ENCODE measurements at regions not wholly inside any gene's neighbourhood (a gene's known extent, or its start where the extent isn't known, plus 50 kb on each side); places are given as distances from the start of the nearest gene placed in this dataset.
A peak's percentile ranks its signal among the peaks of the same experiment; 100 is the strongest.

DNA sequence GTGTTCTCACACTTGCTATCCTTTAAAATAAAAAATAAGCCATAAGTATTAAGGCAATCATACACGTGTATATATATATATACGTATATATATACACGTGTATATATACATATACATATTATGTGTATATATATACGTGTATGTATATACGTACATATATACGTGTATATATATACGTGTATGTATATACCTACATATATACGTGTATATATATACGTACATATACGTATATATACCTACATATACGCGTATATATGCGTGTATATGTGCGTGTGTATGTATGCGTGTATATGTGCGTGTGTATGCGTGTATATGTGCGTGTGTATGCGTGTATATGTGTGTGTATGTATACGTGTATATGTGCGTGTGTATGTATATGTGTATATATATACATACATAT, 477.3 kb upstream of the ARRDC4 start (continued):
- TF ChIP-seq, protein P1, sequence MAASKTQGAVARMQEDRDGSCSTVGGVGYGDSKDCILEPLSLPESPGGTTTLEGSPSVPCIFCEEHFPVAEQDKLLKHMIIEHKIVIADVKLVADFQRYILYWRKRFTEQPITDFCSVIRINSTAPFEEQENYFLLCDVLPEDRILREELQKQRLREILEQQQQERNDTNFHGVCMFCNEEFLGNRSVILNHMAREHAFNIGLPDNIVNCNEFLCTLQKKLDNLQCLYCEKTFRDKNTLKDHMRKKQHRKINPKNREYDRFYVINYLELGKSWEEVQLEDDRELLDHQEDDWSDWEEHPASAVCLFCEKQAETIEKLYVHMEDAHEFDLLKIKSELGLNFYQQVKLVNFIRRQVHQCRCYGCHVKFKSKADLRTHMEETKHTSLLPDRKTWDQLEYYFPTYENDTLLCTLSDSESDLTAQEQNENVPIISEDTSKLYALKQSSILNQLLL (CRISPR knock-in tag; IDR thresholded peaks at IDR 0.05; ENCODE audit: borderline replicate concordance) = peak; percentile 85
- TF ChIP-seq FOXM1 (IDR thresholded peaks at IDR 0.05; ENCODE audit: low read depth) (no peak), FOXM1 (CRISPR knock-in tag; IDR thresholded peaks at IDR 0.05; ENCODE audit: low read depth) (no peak)

DNA sequence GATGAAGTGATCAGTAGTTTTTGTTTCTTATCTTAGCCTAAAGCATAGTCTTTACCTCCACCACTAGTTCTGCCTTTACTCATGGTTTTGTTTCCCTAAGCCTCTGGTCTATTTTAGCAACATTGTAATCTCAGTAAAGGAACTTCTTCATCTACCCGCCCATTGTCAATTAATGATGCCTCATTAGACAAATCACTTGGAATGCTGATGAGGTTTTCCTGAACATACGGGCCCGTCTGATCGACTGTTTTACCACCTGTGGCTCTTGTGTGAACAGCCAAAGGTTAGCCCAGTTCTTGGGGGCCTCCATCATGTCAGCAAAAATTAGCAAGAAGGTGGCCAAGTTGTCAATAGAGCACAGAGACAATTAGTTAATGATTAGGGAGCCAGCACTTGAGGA, 470.1 kb upstream of the ARRDC4 start:
- POLR2A ChIA-PET = no interaction called here
- Histone ChIP-seq H3K4me1 (replicated peaks in 1 of 2; ENCODE audit: control insufficient read depth in 2 of 2, insufficient read depth in 2 of 2, low read length in 2 of 2) (no peaks in the 10 kb centered on the region), H3K79me2 (ENCODE audit: control insufficient read depth, insufficient read depth, low read length) (no peaks in the 10 kb centered on the region), H3K36me3 (ENCODE audit: control insufficient read depth, insufficient read depth, low read length) (no peaks in the 10 kb centered on the region), H3K27me3 (ENCODE audit: control insufficient read depth in 2 of 2, insufficient read depth in 2 of 2, low read length in 2 of 2) (no peaks in the 10 kb centered on the region), H3K27ac (ENCODE audit: extremely low read depth, low read depth, low read length) (no peak overlapping the region), H3K4me3 (no peak overlapping the region), H3K4me2 (ENCODE audit: insufficient read depth, low read length) (no peak overlapping the region), H3K9me1 (ENCODE audit: control insufficient read depth, insufficient read depth, low read length) (no peaks in the 10 kb centered on the region), H4K20me1 (replicated peaks; ENCODE audit: control insufficient read depth, insufficient read depth, low read length) (no peaks in the 10 kb centered on the region), H2AFZ (ENCODE audit: low read depth, low read length) (no peak overlapping the region), H3K9ac (ENCODE audit: insufficient read depth in 1 of 2, low read depth in 2 of 2, low read length in 2 of 2) (no peak overlapping the region), H3K9me3 (replicated peaks; ENCODE audit: control insufficient read depth, insufficient read depth, low read depth, low read length) (no peaks in the 10 kb centered on the region; the same call in 1 of the 2 replicates)
- no peak for FAIRE-seq
- in situ Hi-C loops (cut with MboI) = no loop called here
- 2% methylated on average over 4 of the region's 4 CpGs for WGBS (ENCODE audit: insufficient coverage, low coverage, missing lambda C conversion rate)
- no peak for DNase-seq (ENCODE audit: extremely low read depth in 1 of 4, low spot score in 3 of 4)
- CTCF ChIA-PET (ENCODE audit: low intra/inter-chr PET ratio) = no interaction called here
- ATAC-seq = no peak
- intact Hi-C loops (cut with micrococcal nuclease) = no loop called here
- no TSS peak for BruUV-seq (replicated peaks)
- TF ChIP-seq, protein P2, sequence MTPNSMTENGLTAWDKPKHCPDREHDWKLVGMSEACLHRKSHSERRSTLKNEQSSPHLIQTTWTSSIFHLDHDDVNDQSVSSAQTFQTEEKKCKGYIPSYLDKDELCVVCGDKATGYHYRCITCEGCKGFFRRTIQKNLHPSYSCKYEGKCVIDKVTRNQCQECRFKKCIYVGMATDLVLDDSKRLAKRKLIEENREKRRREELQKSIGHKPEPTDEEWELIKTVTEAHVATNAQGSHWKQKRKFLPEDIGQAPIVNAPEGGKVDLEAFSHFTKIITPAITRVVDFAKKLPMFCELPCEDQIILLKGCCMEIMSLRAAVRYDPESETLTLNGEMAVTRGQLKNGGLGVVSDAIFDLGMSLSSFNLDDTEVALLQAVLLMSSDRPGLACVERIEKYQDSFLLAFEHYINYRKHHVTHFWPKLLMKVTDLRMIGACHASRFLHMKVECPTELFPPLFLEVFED (CRISPR knock-in tag; conservative IDR thresholded peaks at IDR 0.05) = no peak
- no peak for TF ChIP-seq TGIF2 (CRISPR knock-in tag; IDR thresholded peaks at IDR 0.05)
- TF ChIP-seq NCOA1 (IDR thresholded peaks at IDR 0.05; ENCODE audit: low read depth) = no peak
- TF ChIP-seq ZNF830 (CRISPR knock-in tag; IDR thresholded peaks at IDR 0.05) = no peak
- no peak for TF ChIP-seq GATAD2A (IDR thresholded peaks at IDR 0.05)
- TF ChIP-seq LARP7 (IDR thresholded peaks at IDR 0.05) = no peak
- TF ChIP-seq CXXC5 (CRISPR knock-in tag; IDR thresholded peaks at IDR 0.05) = no peak
- no peak for TF ChIP-seq MEIS2 (IDR thresholded peaks at IDR 0.05; ENCODE audit: partially characterized antibody)
- no peak for TF ChIP-seq ARID2 (IDR thresholded peaks at IDR 0.05)
- no peak for TF ChIP-seq ZNF12 (CRISPR knock-in tag; IDR thresholded peaks at IDR 0.05)
- no peak for TF ChIP-seq SMARCE1 (IDR thresholded peaks at IDR 0.05)
- TF ChIP-seq TAF15 (IDR thresholded peaks at IDR 0.05; ENCODE audit: low read depth, low read length) = no peak

Data from K562 (cell line).